Dedifferentiated amniotic fluid mesenchymal stem cell (primary cell): ENCODE measurements at regions not wholly inside any gene's neighbourhood (a gene's known extent, or its start where the extent isn't known, plus 50 kb on each side); places are given as distances from the start of the nearest gene placed in this dataset.

Experiments used
- DNase-seq: peaks from one replicate; pipeline ENCODE4 v3.0.0-alpha.2; 2016; ENCODE audit errors: extremely low spot score

- DNase-seq = no peak
Measured at GRCh38 chr5:35364350-35364749, 134.1 kb upstream of the PRLR start.

DNA sequence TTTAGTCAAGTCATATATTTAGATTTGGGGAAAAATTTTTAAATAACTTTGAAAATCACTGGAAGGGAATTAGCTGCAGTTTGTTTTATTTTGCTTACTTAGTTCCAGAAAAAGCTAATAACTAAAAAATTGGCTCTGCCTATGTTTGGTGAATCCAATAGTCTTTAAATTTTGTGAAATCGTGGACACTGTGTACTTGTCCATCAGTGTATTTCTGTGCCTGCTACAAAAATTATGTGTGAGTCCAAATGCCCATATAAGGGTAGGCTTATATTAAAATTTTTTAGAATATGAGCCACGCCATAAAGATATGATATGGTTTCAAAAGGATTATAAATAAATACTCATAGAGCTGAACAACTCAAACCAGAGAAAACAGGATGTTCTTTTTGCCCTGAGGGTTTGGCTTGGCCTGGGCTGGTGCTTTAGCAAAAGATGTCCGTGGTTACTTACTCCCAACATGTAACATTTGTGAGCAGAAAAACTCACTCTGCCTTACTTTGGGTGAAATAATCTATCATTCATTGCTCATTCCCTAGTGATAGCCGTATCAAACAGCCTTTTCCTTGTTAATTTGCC, 133.2 kb upstream of the PRLR start:
- DNase-seq = no peak

DNA sequence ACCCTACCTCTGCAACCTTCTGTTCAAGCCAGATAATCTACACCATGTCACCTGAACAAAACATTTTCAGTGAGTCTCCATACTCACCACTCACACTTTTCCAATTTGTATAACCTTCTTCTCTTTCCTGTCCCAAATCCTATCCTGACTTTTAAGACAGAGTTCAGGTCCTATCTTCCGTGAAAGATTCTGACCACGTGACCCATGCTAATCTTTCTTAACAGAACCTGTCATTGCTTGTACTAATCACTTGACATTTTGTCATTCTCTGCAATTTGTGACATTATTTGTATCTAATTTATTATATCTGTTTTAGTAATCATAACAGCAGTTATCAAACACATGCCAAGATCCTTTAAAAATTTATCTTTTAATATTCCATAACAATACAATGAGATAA, 132.5 kb upstream of the PRLR start:
- no peak for DNase-seq

GRCh38 chr5:35360671-35361070, 130.4 kb upstream of the PRLR start:
- DNase-seq = no peak

DNA sequence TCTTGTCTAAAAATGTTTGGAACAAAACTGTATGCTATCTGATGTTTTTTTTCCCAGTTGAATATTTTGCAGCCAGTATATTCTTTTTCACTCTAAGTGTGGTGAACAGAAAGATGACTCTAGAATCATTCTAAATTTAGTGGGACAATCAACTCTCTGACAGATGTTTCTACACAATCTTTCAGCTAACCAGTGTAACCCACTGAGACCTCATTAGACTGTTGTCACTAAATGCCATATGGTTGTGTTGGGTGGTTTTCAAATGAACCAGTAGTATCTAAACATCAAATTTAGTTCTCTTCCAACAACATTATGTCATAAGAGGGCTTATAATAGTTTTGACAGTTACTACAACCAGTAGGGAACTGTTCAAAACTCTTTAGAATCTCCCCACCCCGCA, 129.6 kb upstream of the PRLR start:
- DNase-seq = no peak

GRCh38 chr5:35357973-35358372, 127.7 kb upstream of the PRLR start:
- no peak for DNase-seq

GRCh38 chr5:35356725-35357124, 126.4 kb upstream of the PRLR start:
- no peak for DNase-seq

DNA sequence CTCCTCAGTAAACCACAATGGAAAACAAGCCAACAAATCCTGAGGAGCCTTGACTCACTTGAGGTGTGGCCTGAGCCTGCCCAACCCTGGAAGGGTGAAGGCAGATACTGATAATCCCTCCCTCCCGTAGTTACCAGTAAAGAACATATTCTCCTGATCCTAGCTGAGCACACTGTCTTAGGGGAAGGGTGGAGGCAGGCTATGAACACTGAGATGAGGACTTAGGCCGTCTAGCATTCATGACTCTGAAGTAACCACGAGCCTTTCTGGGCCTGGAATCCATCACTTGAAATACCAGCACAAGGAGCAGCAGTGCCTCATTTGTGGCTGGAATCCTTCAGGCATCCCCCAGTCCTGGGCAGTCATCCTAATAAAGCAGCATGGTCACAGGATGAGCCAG, 124.5 kb upstream of the PRLR start:
- no peak for DNase-seq

- no peak for DNase-seq
Measured at GRCh38 chr5:35345222-35345621, 114.9 kb upstream of the PRLR start.

DNA sequence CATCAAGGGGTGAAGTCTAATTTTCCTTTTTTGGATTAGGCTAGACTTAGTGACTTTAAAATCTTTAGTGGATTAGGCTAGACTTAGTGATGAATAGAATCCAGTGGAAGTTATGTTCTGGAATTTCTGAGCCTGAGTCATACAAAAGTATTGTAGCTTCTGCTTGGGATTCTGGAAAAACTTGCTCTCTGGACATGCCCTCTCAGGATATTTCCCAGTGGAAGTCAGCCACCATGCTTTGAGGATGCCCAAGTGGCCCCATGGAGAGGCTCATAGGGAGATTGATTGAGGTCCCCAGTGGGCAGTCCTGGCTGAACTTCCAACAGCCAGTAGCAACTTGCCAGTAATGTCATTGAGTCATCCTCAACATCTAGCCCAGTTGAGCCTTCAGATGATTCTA, 112.4 kb upstream of the PRLR start:
- DNase-seq = no peak

- no peak for DNase-seq
Measured at GRCh38 chr5:35341189-35341588, 110.9 kb upstream of the PRLR start.

GRCh38 chr5:35339616-35340100, 109.4 kb upstream of the PRLR start:
- no peak for DNase-seq

DNA sequence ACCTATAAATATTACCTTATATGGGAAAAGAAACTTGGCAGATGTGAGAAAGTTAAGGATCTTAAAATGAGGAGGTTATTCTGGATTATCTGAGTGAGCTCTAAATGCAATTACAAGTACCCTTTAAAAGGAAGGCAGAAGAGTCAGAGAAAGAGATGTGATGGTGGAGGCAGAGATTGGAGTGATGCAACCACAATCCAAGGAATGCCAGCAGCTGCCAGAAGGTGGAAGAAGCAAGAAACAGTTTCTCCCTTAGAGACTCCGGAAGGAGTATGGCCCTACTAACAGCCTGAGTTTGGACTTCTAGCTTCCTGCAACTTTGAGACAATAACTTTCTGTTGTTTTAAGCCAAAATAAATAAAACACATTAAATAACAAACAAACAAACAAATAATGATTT, 108.7 kb upstream of the PRLR start:
- DNase-seq = no peak

GRCh38 chr5:35338157-35338453, 107.8 kb upstream of the PRLR start:
- no peak for DNase-seq

GRCh38 chr5:35337340-35338156, 107.3 kb upstream of the PRLR start:
- DNase-seq = no peak

- no peak for DNase-seq
Measured at GRCh38 chr5:35336230-35336629, 105.9 kb upstream of the PRLR start.

DNA sequence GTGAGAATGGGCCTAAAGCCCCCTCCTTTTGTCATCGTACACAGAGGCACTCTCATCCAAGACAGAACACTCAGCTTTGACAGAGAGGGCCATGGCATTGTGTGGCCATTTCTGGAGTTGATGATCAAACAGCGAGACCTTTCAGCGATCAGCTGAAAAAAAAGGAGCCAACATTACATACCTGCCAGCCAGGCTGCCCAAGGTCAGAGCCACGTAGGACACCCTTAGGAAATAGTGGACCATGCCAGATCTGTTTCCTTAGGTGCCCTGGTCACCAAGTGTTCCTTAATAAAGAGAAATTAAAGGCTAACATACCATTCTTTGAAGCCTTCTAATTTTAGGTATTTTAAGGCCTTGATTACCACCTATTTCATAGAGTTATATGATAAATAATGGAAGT, 105.5 kb upstream of the PRLR start:
- no peak for DNase-seq

DNA sequence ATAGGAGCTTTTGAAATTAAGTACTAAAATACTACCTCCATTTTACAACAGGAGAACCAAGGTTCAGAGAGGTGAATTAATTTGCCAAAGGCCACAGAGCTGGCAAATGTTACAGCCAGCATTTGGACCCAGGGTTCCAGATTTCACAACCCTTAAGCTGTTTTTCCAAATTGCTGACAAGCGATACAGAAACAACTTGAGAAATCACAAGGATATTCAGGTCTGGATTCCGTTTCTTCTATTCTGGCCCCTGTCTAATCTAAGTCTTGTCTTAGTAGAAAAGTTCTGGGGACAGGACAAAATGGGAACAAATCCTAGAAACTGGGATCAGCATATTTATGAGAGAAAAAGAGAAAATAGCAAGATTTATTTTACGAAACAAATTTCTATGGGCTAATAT, 103.1 kb upstream of the PRLR start:
- DNase-seq = no peak

GRCh38 chr5:35331956-35332950, 102.0 kb upstream of the PRLR start:
- DNase-seq = no peak

DNA sequence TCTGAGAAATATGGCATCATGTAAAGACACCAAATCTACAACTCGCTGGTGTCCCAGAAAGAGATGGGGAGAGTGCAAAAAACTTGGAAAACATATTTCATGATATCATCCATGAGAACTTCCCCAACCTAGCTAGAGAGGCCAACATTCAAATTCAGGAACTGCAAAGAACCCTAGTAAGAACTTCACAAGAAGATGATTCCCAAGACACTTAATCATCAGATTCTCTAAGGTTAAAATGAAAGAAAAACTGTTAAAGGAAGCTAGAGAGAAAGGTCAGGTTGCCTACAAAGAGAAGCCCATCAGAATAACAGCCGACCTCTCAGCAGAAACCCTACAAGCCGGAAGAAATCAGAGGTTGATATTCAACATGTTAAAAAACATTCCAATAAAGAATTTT, 95.5 kb upstream of the PRLR start:
- no peak for DNase-seq

DNA sequence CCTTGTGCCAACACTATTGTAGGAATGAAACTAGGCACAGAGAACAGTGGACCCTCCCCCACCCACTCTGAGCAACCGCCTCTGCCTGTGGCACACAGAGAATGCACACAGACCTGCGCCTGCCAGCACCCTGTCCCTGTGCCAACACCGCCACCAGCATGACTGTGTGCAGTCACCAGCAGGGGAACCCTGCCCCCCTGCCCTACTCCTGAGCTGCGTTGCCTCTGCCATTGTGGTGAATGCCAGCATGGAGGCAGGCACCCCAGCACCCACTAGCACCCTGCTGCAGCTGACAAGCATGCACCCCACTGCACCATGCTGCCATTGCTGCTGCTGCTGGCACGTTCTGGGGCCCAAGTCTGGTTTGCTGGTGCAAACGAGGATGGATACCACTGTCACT, 94.4 kb upstream of the PRLR start:
- no peak for DNase-seq

DNA sequence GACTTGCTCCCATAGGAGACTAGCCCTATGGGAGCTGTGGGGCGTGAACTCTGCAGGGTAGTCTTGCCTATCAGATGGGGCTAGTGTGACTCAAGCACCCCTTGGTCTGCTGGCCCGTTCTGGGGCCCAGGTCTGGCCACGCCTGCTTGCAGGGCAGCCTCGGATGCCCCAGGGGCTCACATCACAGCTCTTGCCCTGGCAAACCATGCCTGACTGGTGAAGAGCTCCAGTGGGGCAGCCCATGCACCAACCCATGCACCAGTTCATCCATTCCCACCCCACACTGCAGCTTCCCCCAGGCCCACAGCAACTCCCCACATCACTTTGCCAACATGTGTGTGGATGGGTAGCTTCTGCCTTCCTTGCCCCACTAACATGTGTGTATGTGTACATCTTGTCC, 93.9 kb upstream of the PRLR start:
- no peak for DNase-seq

- DNase-seq = no peak
Measured at GRCh38 chr5:35320029-35320428, 89.7 kb upstream of the PRLR start.
